Upper lobe of left lung (tissue), 4 donors: ENCODE measurements at regions not wholly inside any gene's neighbourhood (a gene's known extent, or its start where the extent isn't known, plus 50 kb on each side); places are given as distances from the start of the nearest gene placed in this dataset.

Experiments
- CTCF ChIP-seq, 6 experiments: fragments of 450-650 bp in 4 of 6; fragments of 200-600 bp in 2 of 6; sonication (generic) in 2 of 6; IDR thresholded peaks; one replicate each; pipeline ENCODE4 v1.5.1; 2016 to 2019; ENCODE audit warnings: antibody characterized with exemption in 6 of 6
- EP300 ChIP-seq, 4 donors: sonication (generic); formaldehyde crosslinking; IDR thresholded peaks; one replicate each; pipeline ENCODE4 v1.5.1; 2017; ENCODE audit warnings: antibody characterized with exemption in 4 of 4, control low read depth in 2 of 4
- POLR2A ChIP-seq, 4 donors: fragments of 450-650 bp; IDR thresholded peaks; one replicate each; pipeline ENCODE4 v1.5.1; 2016 to 2017; ENCODE audit warnings: antibody characterized with exemption in 4 of 4, mild to moderate bottlenecking in 2 of 4

- no peak for TF ChIP-seq CTCF (IDR thresholded peaks at IDR 0.05)
- no peak for TF ChIP-seq POLR2A (IDR thresholded peaks at IDR 0.05)
- TF ChIP-seq EP300 (IDR thresholded peaks at IDR 0.05), result no peak
These were observed 188.8 kb downstream of the EN1 start for GRCh38 chr2:118658596-118659198.
